ENCODE measurements at regions not wholly inside any gene's neighbourhood (a gene's known extent, or its start where the extent isn't known, plus 50 kb on each side); places are given as distances from the start of the nearest gene placed in this dataset.

- no peak for TF ChIP-seq ATF2 (tag by site-specific recombination; IDR thresholded peaks at IDR 0.05; ENCODE audit: low read depth)
- no peak for TF ChIP-seq ZNF335 (tag by site-specific recombination; conservative IDR thresholded peaks at IDR 0.05)
- TF ChIP-seq ZNF223 (tag by site-specific recombination; IDR thresholded peaks at IDR 0.05) = no peak
- no peak for TF ChIP-seq ZNF658 (tag by site-specific recombination; IDR thresholded peaks at IDR 0.05)
- no peak for TF ChIP-seq SCRT1 (tag by site-specific recombination; IDR thresholded peaks at IDR 0.05; ENCODE audit: borderline replicate concordance)
- TF ChIP-seq ZSCAN23 (tag by site-specific recombination; IDR thresholded peaks at IDR 0.05) = no peak
- no peak for TF ChIP-seq ZNF202 (tag by site-specific recombination; IDR thresholded peaks at IDR 0.05; ENCODE audit: borderline replicate concordance)
- TF ChIP-seq ZNF214 (tag by site-specific recombination; IDR thresholded peaks at IDR 0.05; ENCODE audit: borderline replicate concordance) = no peak
- TF ChIP-seq ZNF561 (tag by site-specific recombination; IDR thresholded peaks at IDR 0.05; ENCODE audit: borderline replicate concordance) = no peak
- no peak for TF ChIP-seq ZNF623 (tag by site-specific recombination; IDR thresholded peaks at IDR 0.05)
- no peak for TF ChIP-seq KLF10 (tag by site-specific recombination; IDR thresholded peaks at IDR 0.05)
- TF ChIP-seq ZBTB17 (tag by site-specific recombination; IDR thresholded peaks at IDR 0.05) = no peak
- TF ChIP-seq ZBTB21 (tag by site-specific recombination; IDR thresholded peaks at IDR 0.05) = no peak
- TF ChIP-seq ZNF610 (tag by site-specific recombination; IDR thresholded peaks at IDR 0.05; ENCODE audit: borderline replicate concordance) = no peak
- TF ChIP-seq ZNF121 (tag by site-specific recombination; IDR thresholded peaks at IDR 0.05) = no peak
- H3K4me1 ChIP-seq (ENCODE audit: control insufficient read depth, insufficient read depth, low read length) = no peaks in the 10 kb centered on the region
- H3K27ac ChIP-seq (ENCODE audit: extremely low read depth, low read depth, low read length) = no peak overlapping the region
- ChIA-PET POLR2A (no interaction called here), CTCF (no interaction called here)
- no peaks in the 10 kb centered on the region for H3K36me3 ChIP-seq (ENCODE audit: control insufficient read depth in 2 of 2, insufficient read depth in 1 of 2, low read length in 2 of 2)
- no peaks in the 10 kb centered on the region for H3K9me3 ChIP-seq (ENCODE audit: control insufficient read depth, insufficient read depth, low read depth, low read length)
- no peak overlapping the region for H3K4me3 ChIP-seq (ENCODE audit: low read depth, low read length)
Measured at GRCh38 chr5:60208716-60209115, 315.2 kb upstream of the PDE4D start.

GRCh38 chr5:60207040-60207439, 313.5 kb upstream of the PDE4D start:
- H3K4me1 ChIP-seq (ENCODE audit: control insufficient read depth, insufficient read depth, low read length) = no peaks in the 10 kb centered on the region
- H3K9me3 ChIP-seq (ENCODE audit: control insufficient read depth, insufficient read depth, low read depth, low read length) = no peaks in the 10 kb centered on the region
- CTCF ChIA-PET = no interaction called here
- POLR2A ChIA-PET = no interaction called here
- no peaks in the 10 kb centered on the region for H3K36me3 ChIP-seq (ENCODE audit: control insufficient read depth in 2 of 2, insufficient read depth in 1 of 2, low read length in 2 of 2)
- H3K27ac ChIP-seq (ENCODE audit: extremely low read depth, low read depth, low read length) = no peak overlapping the region
- no peak overlapping the region for H3K4me3 ChIP-seq (ENCODE audit: low read depth, low read length)
- TF ChIP-seq PATZ1 (tag by site-specific recombination; IDR thresholded peaks at IDR 0.05) (no peak), ZNF449 (tag by site-specific recombination; IDR thresholded peaks at IDR 0.05) (no peak), ZFHX2 (tag by site-specific recombination; conservative IDR thresholded peaks at IDR 0.05) (no peak), ZBTB21 (tag by site-specific recombination; IDR thresholded peaks at IDR 0.05) (no peak), ZSCAN18 (tag by site-specific recombination; IDR thresholded peaks at IDR 0.05) (no peak)
